ENCODE measurements at regions not wholly inside any gene's neighbourhood (a gene's known extent, or its start where the extent isn't known, plus 50 kb on each side); places are given as distances from the start of the nearest gene placed in this dataset.

DNA sequence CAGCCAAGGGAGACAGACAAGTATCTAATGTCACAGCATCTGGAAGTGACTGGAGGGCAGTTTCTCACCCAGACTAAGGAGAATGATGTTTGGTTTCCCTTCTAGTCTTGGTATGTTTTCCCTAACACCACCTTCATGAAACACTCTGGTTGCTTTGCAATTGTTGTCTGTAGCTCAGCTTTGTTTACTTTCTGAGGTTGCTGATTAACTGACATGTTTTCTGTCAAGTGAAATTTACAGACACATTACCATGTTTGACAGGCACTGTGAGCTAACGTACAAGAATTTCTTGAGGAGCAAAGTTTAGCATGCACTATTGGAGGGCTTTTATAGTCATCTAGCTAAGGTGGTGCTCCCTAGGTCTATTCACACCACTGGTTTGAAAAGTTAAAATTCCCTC lies 131.6 kb upstream of the NECTIN3 start:
- no peak for TF ChIP-seq EZH2 (IDR thresholded peaks at IDR 0.05)
- no peak for TF ChIP-seq POLR2AphosphoS5 (IDR thresholded peaks at IDR 0.05; ENCODE audit: borderline replicate concordance, low read depth, low read length)

All from SK-N-MC (cell line).